ENCODE measurements at regions not wholly inside any gene's neighbourhood (a gene's known extent, or its start where the extent isn't known, plus 50 kb on each side); places are given as distances from the start of the nearest gene placed in this dataset.
A peak's percentile ranks its signal among the peaks of the same experiment; 100 is the strongest.

GRCh38 chr9:130772185-130772584 lies 62.9 kb upstream of the ABL1 start:
- DNase-seq: no peak
- intact Hi-C loops (cut with DNase I; ENCODE audit: low total_unique reads) (no loop called here), in situ Hi-C loops (cut with MboI; ENCODE audit: low pct_ligation_motif_present in 1 of 4, low pct_unique_long_range_greater_than_20kb in 1 of 4, low sequenced_read_pairs in 3 of 4) (loop anchor here in 3 of 4 donors (5.0 to 25.0 kb wide), 4 partner anchors 67 to 93 kb away; no protein-coding TSS in a partner anchor)
- Histone ChIP-seq H3K27ac (peak overlapping the region in 1 of 4 donors; percentile 16), H3K4me1 (peaks cover 8 to 51% (median 33%) of the 10 kb centered on the region in 4 donors), H3K9me3 (no peaks in the 10 kb centered on the region), H3K36me3 (no peaks in the 10 kb centered on the region), H3K4me3 (no peak overlapping the region), H3K27me3 (no peaks in the 10 kb centered on the region)
- 73 to 81% methylated on average over 3 of the region's 3 CpGs for WGBS, 2 donors (ENCODE audit: low coverage in 1 of 2)
- TF ChIP-seq EP300 (IDR thresholded peaks at IDR 0.05; ENCODE audit: low read depth) (no peak), CTCF (IDR thresholded peaks at IDR 0.05) (no peak), POLR2AphosphoS5 (IDR thresholded peaks at IDR 0.05) (no peak), POLR2A (IDR thresholded peaks at IDR 0.05) (no peak)

- WGBS, 2 donors (ENCODE audit: low coverage in 1 of 2): 77 to 91% methylated on average over 3 of the region's 3 CpGs
- intact Hi-C loops (cut with DNase I; ENCODE audit: low total_unique reads): no loop called here
- in situ Hi-C loops (cut with MboI; ENCODE audit: low pct_ligation_motif_present in 1 of 4, low pct_unique_long_range_greater_than_20kb in 1 of 4, low sequenced_read_pairs in 3 of 4): loop anchor here in 3 of 4 donors (5.0 to 25.0 kb wide), 4 partner anchors 69 to 91 kb away; no protein-coding TSS in a partner anchor
- DNase-seq: no peak
- Histone ChIP-seq H3K4me3 (no peak overlapping the region), H3K36me3 (no peaks in the 10 kb centered on the region), H3K27ac (no peak overlapping the region), H3K9me3 (no peaks in the 10 kb centered on the region), H3K27me3 (no peaks in the 10 kb centered on the region), H3K4me1 (peaks cover 13 to 46% (median 22%) of the 10 kb centered on the region in 4 donors)
- TF ChIP-seq CTCF (IDR thresholded peaks at IDR 0.05): no peak
- no peak for TF ChIP-seq POLR2A (IDR thresholded peaks at IDR 0.05)
- TF ChIP-seq EP300 (IDR thresholded peaks at IDR 0.05; ENCODE audit: low read depth): no peak
- TF ChIP-seq POLR2AphosphoS5 (IDR thresholded peaks at IDR 0.05): no peak
These were observed 60.9 kb upstream of the ABL1 start for GRCh38 chr9:130774183-130774582.

- intact Hi-C loops (cut with DNase I; ENCODE audit: low total_unique reads) (no loop called here), in situ Hi-C loops (cut with MboI; ENCODE audit: low pct_ligation_motif_present in 1 of 4, low pct_unique_long_range_greater_than_20kb in 1 of 4, low sequenced_read_pairs in 3 of 4) (loop anchor here in 1 of 4 donors (10.0 kb wide), 2 partner anchors 71 to 89 kb away; no protein-coding TSS in a partner anchor)
- Histone ChIP-seq H3K9me3 (no peaks in the 10 kb centered on the region), H3K4me3 (no peak overlapping the region), H3K4me1 (peaks cover 17 to 45% (median 24%) of the 10 kb centered on the region in 4 donors), H3K36me3 (no peaks in the 10 kb centered on the region), H3K27me3 (no peaks in the 10 kb centered on the region), H3K27ac (peak overlapping the region in 2 of 4 donors; percentile 40 to 54)
- 92 to 94% methylated on average over 5 of the region's 5 CpGs for whole genome bisulfite sequencing, 2 donors (ENCODE audit: low coverage in 1 of 2)
- TF ChIP-seq POLR2A (IDR thresholded peaks at IDR 0.05) (no peak), CTCF (IDR thresholded peaks at IDR 0.05) (no peak)
- no peak for DNase-seq
These were observed 59.6 kb upstream of the ABL1 start for GRCh38 chr9:130775336-130775991.

- peak overlapping the region; percentile 82 to 95 (median 90) for H3K27ac ChIP-seq
- H3K36me3 ChIP-seq: no peaks in the 10 kb centered on the region
- WGBS, 2 donors (ENCODE audit: low coverage in 1 of 2): 56 to 63% methylated on average over 8 to 9 of the region's 9 CpGs
- H3K9me3 ChIP-seq: no peaks in the 10 kb centered on the region
- peak; percentile 88 for TF ChIP-seq EP300 (IDR thresholded peaks at IDR 0.05; ENCODE audit: low read depth)
- peak; percentile 63 to 78 (median 68) for TF ChIP-seq POLR2AphosphoS5 (IDR thresholded peaks at IDR 0.05)
- TF ChIP-seq CTCF (IDR thresholded peaks at IDR 0.05): no peak
- TF ChIP-seq POLR2A (IDR thresholded peaks at IDR 0.05): no peak
- H3K4me3 ChIP-seq: no peak overlapping the region
- H3K27me3 ChIP-seq: no peaks in the 10 kb centered on the region
- peaks cover 19 to 48% (median 34%) of the 10 kb centered on the region in 4 donors for H3K4me1 ChIP-seq
- intact Hi-C loops (cut with DNase I; ENCODE audit: low total_unique reads) (no loop called here), in situ Hi-C loops (cut with MboI; ENCODE audit: low pct_ligation_motif_present in 1 of 4, low pct_unique_long_range_greater_than_20kb in 1 of 4, low sequenced_read_pairs in 3 of 4) (loop anchor here in 1 of 4 donors (10.0 kb wide), 2 partner anchors 75 to 85 kb away; no protein-coding TSS in a partner anchor)
- DNase-seq: no peak
These were observed 55.8 kb upstream of the ABL1 start for GRCh38 chr9:130779153-130779855.
